ENCODE measurements at regions not wholly inside any gene's neighbourhood (a gene's known extent, or its start where the extent isn't known, plus 50 kb on each side); places are given as distances from the start of the nearest gene placed in this dataset.

- TF ChIP-seq, protein P1, sequence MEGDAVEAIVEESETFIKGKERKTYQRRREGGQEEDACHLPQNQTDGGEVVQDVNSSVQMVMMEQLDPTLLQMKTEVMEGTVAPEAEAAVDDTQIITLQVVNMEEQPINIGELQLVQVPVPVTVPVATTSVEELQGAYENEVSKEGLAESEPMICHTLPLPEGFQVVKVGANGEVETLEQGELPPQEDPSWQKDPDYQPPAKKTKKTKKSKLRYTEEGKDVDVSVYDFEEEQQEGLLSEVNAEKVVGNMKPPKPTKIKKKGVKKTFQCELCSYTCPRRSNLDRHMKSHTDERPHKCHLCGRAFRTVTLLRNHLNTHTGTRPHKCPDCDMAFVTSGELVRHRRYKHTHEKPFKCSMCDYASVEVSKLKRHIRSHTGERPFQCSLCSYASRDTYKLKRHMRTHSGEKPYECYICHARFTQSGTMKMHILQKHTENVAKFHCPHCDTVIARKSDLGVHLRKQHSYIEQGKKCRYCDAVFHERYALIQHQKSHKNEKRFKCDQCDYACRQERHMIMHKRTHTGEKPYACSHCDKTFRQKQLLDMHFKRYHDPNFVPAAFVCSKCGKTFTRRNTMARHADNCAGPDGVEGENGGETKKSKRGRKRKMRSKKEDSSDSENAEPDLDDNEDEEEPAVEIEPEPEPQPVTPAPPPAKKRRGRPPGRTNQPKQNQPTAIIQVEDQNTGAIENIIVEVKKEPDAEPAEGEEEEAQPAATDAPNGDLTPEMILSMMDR (IDR thresholded peaks at IDR 0.05) = no peak
- TF ChIP-seq POLR2AphosphoS5 (IDR thresholded peaks at IDR 0.05; ENCODE audit: insufficient read depth in 1 of 2, low read depth in 1 of 2) = no peak
Measured at GRCh38 chr21:24681456-24681855, 925.8 kb downstream of the MRPL39 start.

Data from vagina (tissue), 2 donors.